Embryonic facial prominence (tissue), 1 donor: ENCODE measurements at regions not wholly inside any gene's neighbourhood (a gene's known extent, or its start where the extent isn't known, plus 50 kb on each side); places are given as distances from the start of the nearest gene placed in this dataset.

Experiments used
- DNase-seq: peaks from one replicate; pipeline ENCODE4 v3.0.0-alpha.2; 2016; ENCODE audit errors: extremely low spot score

- no peak for DNase-seq
Measured at GRCh38 chr6:170135821-170136471, 154.9 kb downstream of the DLL1 start.

- no peak for DNase-seq
Measured at GRCh38 chr6:170135461-170135820, 155.4 kb downstream of the DLL1 start.

GRCh38 chr6:170134471-170135440, 156.1 kb downstream of the DLL1 start:
- no peak for DNase-seq

- DNase-seq = no peak
Measured at GRCh38 chr6:170134031-170134470, 156.8 kb downstream of the DLL1 start.

GRCh38 chr6:170132561-170132991, 158.3 kb downstream of the DLL1 start:
- no peak for DNase-seq

- DNase-seq = no peak
Measured at GRCh38 chr6:170132011-170132521, 158.8 kb downstream of the DLL1 start.

- DNase-seq = no peak
Measured at GRCh38 chr6:170131351-170131750, 159.5 kb downstream of the DLL1 start.

- no peak for DNase-seq
Measured at GRCh38 chr6:170130771-170131241, 160.1 kb downstream of the DLL1 start.

GRCh38 chr6:170130201-170130621, 160.7 kb downstream of the DLL1 start:
- DNase-seq = no peak

GRCh38 chr6:170129691-170130171, 161.1 kb downstream of the DLL1 start:
- DNase-seq = no peak

- DNase-seq = no peak
Measured at GRCh38 chr6:170128811-170129681, 161.8 kb downstream of the DLL1 start.

- no peak for DNase-seq
Measured at GRCh38 chr6:170128346-170128745, 162.5 kb downstream of the DLL1 start.

- DNase-seq = no peak
Measured at GRCh38 chr6:170127151-170127550, 163.7 kb downstream of the DLL1 start.

- DNase-seq = no peak
Measured at GRCh38 chr6:170125456-170126300, 165.2 kb downstream of the DLL1 start.

- no peak for DNase-seq
Measured at GRCh38 chr6:170124836-170125235, 166.0 kb downstream of the DLL1 start.

- DNase-seq = no peak
Measured at GRCh38 chr6:170124150-170124549, 166.7 kb downstream of the DLL1 start.

- no peak for DNase-seq
Measured at GRCh38 chr6:170122651-170123050, 168.2 kb downstream of the DLL1 start.

- DNase-seq = no peak
Measured at GRCh38 chr6:170117111-170117972, 173.5 kb downstream of the DLL1 start.

GRCh38 chr6:170116636-170117035, 174.2 kb downstream of the DLL1 start:
- DNase-seq = no peak
